MM.1S (cell line): ENCODE measurements at regions not wholly inside any gene's neighbourhood (a gene's known extent, or its start where the extent isn't known, plus 50 kb on each side); places are given as distances from the start of the nearest gene placed in this dataset.

Experiments used
- CTCF ChIP-seq: fragments of 300-600 bp; sonication (generic); IDR thresholded peaks from 2 replicates; pipeline ENCODE4 v1.5.1; 2016; ENCODE audit warnings: antibody characterized with exemption, low read length, mixed read lengths
- EZH2 ChIP-seq: fragments of 300-600 bp; sonication (generic); optimal IDR thresholded peaks from 2 replicates; pipeline ENCODE3; 2017; ENCODE audit warnings: low read depth, mild to moderate bottlenecking, antibody characterized with exemption, low read length, mixed read lengths

GRCh38 chr9:87139099-87139730, 191.9 kb upstream of the GAS1 start:
- TF ChIP-seq CTCF (no peak), EZH2 (no peak)
